Lower leg skin (tissue), 3 donors: ENCODE measurements at regions not wholly inside any gene's neighbourhood (a gene's known extent, or its start where the extent isn't known, plus 50 kb on each side); places are given as distances from the start of the nearest gene placed in this dataset.

Source experiments
- CTCF ChIP-seq, 3 donors: fragments of 450-650 bp; IDR thresholded peaks; one replicate each; pipeline ENCODE4 v1.5.1; 2016; ENCODE audit warnings: antibody characterized with exemption in 3 of 3, mild to moderate bottlenecking in 3 of 3, moderate library complexity in 2 of 3
- POLR2A ChIP-seq, 2 donors: fragments of 450-650 bp; IDR thresholded peaks; one replicate each; pipeline ENCODE4 v1.6.1; 2016 to 2017; ENCODE audit warnings: antibody characterized with exemption in 2 of 2, mild to moderate bottlenecking in 1 of 2, moderate library complexity in 1 of 2

- TF ChIP-seq POLR2A (IDR thresholded peaks at IDR 0.05) (no peak), CTCF (IDR thresholded peaks at IDR 0.05) (no peak)
These were observed 193.1 kb upstream of the IRX6 start for GRCh38 chr16:55130911-55131310.
